Sigmoid colon (tissue), 4 donors: ENCODE measurements at regions not wholly inside any gene's neighbourhood (a gene's known extent, or its start where the extent isn't known, plus 50 kb on each side); places are given as distances from the start of the nearest gene placed in this dataset.

ENCODE experiments used
- EP300 ChIP-seq, 4 donors: sonication (generic); formaldehyde crosslinking; IDR thresholded peaks; one replicate each; pipeline ENCODE4 v1.6.1; 2017; ENCODE audit warnings: antibody characterized with exemption in 4 of 4
- POLR2A ChIP-seq, 2 donors: fragments of 450-650 bp; IDR thresholded peaks; one replicate each; pipeline ENCODE4 v1.6.1; 2016; ENCODE audit warnings: antibody characterized with exemption in 2 of 2, mild to moderate bottlenecking in 2 of 2, moderate library complexity in 2 of 2
- POLR2AphosphoS5 ChIP-seq, 4 donors: sonication (generic); formaldehyde crosslinking; IDR thresholded peaks; one replicate each; pipeline ENCODE4 v1.6.1; 2017; ENCODE audit warnings: antibody characterized with exemption in 4 of 4
- TF ChIP-seq, protein P1 (sequence below), 4 experiments: fragments of 450-650 bp in 3 of 4; fragments of 200-600 bp in 1 of 4; IDR thresholded peaks; one replicate each; pipeline ENCODE4 v1.5.1; 2016 to 2019; ENCODE audit warnings: antibody characterized with exemption in 4 of 4, mild to moderate bottlenecking in 3 of 4, moderate library complexity in 2 of 4

DNA sequence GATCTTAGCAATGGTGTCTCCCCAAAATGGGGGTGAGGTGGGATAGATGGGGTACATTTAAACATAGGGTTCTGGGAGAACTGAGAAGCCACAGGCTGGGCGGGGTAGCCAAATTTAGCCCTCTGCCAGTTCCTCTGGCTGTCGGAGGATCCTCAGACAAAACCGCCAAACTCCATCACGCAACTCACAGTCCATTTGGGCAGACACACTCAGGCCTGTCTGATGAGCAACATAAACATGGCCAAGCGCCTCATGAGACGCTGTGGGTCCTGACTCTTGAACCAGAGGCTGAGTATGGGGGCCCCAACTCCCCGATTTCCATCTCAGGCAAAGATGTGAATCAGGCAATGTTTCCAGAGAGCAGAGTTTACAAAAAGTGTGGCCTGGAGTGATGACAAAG, 162.3 kb downstream of the FGF18 start:
- TF ChIP-seq, protein P1, sequence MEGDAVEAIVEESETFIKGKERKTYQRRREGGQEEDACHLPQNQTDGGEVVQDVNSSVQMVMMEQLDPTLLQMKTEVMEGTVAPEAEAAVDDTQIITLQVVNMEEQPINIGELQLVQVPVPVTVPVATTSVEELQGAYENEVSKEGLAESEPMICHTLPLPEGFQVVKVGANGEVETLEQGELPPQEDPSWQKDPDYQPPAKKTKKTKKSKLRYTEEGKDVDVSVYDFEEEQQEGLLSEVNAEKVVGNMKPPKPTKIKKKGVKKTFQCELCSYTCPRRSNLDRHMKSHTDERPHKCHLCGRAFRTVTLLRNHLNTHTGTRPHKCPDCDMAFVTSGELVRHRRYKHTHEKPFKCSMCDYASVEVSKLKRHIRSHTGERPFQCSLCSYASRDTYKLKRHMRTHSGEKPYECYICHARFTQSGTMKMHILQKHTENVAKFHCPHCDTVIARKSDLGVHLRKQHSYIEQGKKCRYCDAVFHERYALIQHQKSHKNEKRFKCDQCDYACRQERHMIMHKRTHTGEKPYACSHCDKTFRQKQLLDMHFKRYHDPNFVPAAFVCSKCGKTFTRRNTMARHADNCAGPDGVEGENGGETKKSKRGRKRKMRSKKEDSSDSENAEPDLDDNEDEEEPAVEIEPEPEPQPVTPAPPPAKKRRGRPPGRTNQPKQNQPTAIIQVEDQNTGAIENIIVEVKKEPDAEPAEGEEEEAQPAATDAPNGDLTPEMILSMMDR (IDR thresholded peaks at IDR 0.05), result no peak
- TF ChIP-seq POLR2A (IDR thresholded peaks at IDR 0.05), result no peak
- TF ChIP-seq POLR2AphosphoS5 (IDR thresholded peaks at IDR 0.05), result no peak
- TF ChIP-seq EP300 (IDR thresholded peaks at IDR 0.05), result no peak
